ENCODE measurements at regions not wholly inside any gene's neighbourhood (a gene's known extent, or its start where the extent isn't known, plus 50 kb on each side); places are given as distances from the start of the nearest gene placed in this dataset.

DNA sequence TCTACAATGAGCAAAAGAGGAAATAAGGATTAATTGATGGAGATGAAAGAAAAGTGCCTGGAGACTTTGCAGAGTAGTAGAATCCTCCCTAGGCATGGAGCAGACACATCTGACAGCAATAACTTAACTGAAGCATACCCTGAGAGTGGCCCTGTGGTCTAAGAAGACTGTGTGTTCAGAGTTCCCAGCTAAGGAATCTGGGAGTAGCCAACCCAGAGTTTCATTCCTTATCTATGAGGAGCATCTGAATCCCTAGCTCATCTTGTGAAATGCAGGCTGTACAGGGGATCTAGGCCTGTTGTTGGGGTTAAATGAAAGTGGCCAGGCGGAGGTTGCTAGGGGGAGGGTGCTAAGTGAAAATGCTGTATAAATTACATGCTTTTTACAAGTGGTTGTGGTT lies 233.1 kb upstream of the FBXL7 start:
- Histone ChIP-seq H4K91ac (ENCODE audit: insufficient read depth, low read depth, low read length) (no peak overlapping the region), H2BK20ac (ENCODE audit: low read depth, low read length) (no peak overlapping the region), H2BK120ac (ENCODE audit: low read depth, low read length) (no peak overlapping the region), H3K9ac (ENCODE audit: low read depth, low read length) (no peak overlapping the region), H4K8ac (ENCODE audit: low read depth in 2 of 2, low read length in 2 of 2) (no peak overlapping the region), H3K4me1 (ENCODE audit: control insufficient read depth, insufficient read depth, low read length) (no peaks in the 10 kb centered on the region), H2AK9ac (replicated peaks; ENCODE audit: low read depth, low read length, poor library complexity) (no peak overlapping the region), H4K5ac (ENCODE audit: low read depth, low read length) (no peak overlapping the region), H3K9me1 (ENCODE audit: insufficient read depth, low read length) (no peaks in the 10 kb centered on the region), H2BK15ac (ENCODE audit: low read depth, low read length) (no peak overlapping the region), H3K4me3 (ENCODE audit: insufficient read depth, low read depth, low read length) (no peak overlapping the region), H4K20me1 (ENCODE audit: insufficient read depth, low read length) (no peaks in the 10 kb centered on the region), H3K4me2 (ENCODE audit: low read depth, low read length) (no peak overlapping the region), H3K4ac (ENCODE audit: low read depth, low read length) (no peak overlapping the region), H3K27me3 (ENCODE audit: control insufficient read depth, insufficient read depth, low read length) (no peaks in the 10 kb centered on the region), H3K79me1 (ENCODE audit: low read depth in 1 of 2, low read length in 2 of 2) (no peaks in the 10 kb centered on the region), H3K14ac (replicated peaks; ENCODE audit: low read depth, low read length) (no peak overlapping the region), H2AK5ac (ENCODE audit: low read depth, low read length) (no peak overlapping the region), H3K9me3 (ENCODE audit: control insufficient read depth, insufficient read depth, low read length) (no peaks in the 10 kb centered on the region), H2AFZ (replicated peaks; ENCODE audit: low read length, poor library complexity) (no peak overlapping the region), H3K23ac (ENCODE audit: low read depth, low read length) (no peak overlapping the region), H3K36me3 (ENCODE audit: control insufficient read depth, insufficient read depth, low read length) (no peaks in the 10 kb centered on the region), H3K27ac (ENCODE audit: insufficient read depth, low read length) (no peak overlapping the region), H2BK5ac (ENCODE audit: low read depth, low read length, poor library complexity, severe bottlenecking) (no peak overlapping the region), H3K56ac (ENCODE audit: extremely low read depth, insufficient read depth, low read length) (no peak overlapping the region), H3K18ac (ENCODE audit: low read depth, low read length) (no peak overlapping the region)
- intact Hi-C loops (cut with micrococcal nuclease) (no loop called here), in situ Hi-C loops (cut with MboI; ENCODE audit: low sequenced_read_pairs) (no loop called here), dilution Hi-C loops (cut with HindIII; ENCODE audit: low sequenced_read_pairs, unreplicated experiment) (no loop called here)
- no TSS peak for BruUV-seq (replicated peaks)
- WGBS, 2 experiments (ENCODE audit: extremely low coverage in 2 of 2, insufficient read length in 1 of 2) = no CpG with 5 or more reads among the region's 1 CpG
- ATAC-seq (ENCODE audit: low read depth) (no peak), DNase-seq (no peak)
- TF ChIP-seq BHLHE40 (IDR thresholded peaks at IDR 0.05; ENCODE audit: low read depth, low read length) (no peak), FOS (IDR thresholded peaks at IDR 0.05; ENCODE audit: low read depth, low read length) (no peak), MXI1 (IDR thresholded peaks at IDR 0.05; ENCODE audit: borderline replicate concordance, low read depth, low read length) (no peak), RFX5 (IDR thresholded peaks at IDR 0.05; ENCODE audit: low read depth, low read length) (no peak), POLR2A (IDR thresholded peaks at IDR 0.05; ENCODE audit: low read depth, low read length) (no peak), RCOR1 (IDR thresholded peaks at IDR 0.05; ENCODE audit: insufficient replicate concordance, low read length) (no peak)
- TF ChIP-seq, protein P1, sequence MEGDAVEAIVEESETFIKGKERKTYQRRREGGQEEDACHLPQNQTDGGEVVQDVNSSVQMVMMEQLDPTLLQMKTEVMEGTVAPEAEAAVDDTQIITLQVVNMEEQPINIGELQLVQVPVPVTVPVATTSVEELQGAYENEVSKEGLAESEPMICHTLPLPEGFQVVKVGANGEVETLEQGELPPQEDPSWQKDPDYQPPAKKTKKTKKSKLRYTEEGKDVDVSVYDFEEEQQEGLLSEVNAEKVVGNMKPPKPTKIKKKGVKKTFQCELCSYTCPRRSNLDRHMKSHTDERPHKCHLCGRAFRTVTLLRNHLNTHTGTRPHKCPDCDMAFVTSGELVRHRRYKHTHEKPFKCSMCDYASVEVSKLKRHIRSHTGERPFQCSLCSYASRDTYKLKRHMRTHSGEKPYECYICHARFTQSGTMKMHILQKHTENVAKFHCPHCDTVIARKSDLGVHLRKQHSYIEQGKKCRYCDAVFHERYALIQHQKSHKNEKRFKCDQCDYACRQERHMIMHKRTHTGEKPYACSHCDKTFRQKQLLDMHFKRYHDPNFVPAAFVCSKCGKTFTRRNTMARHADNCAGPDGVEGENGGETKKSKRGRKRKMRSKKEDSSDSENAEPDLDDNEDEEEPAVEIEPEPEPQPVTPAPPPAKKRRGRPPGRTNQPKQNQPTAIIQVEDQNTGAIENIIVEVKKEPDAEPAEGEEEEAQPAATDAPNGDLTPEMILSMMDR (conservative IDR thresholded peaks at IDR 0.05; ENCODE audit: low read depth, low read length) = no peak
- ChIA-PET POLR2A (ENCODE audit: unreplicated experiment) (no interaction called here), CTCF (no interaction called here)

Measured in IMR-90 (cell line).